Inflammatory macrophage (primary cell): ENCODE measurements at regions not wholly inside any gene's neighbourhood (a gene's known extent, or its start where the extent isn't known, plus 50 kb on each side); places are given as distances from the start of the nearest gene placed in this dataset.

Source experiments
- DNase-seq, 2 donors: peaks; one replicate each; pipeline ENCODE4 v3.0.0-alpha.2; 2020 to 2022

GRCh38 chr5:31097851-31098250 lies 95.6 kb upstream of the CDH6 start:
- DNase-seq = no peak

- no peak for DNase-seq
Observed at GRCh38 chr5:31096238-31096865, 97.1 kb upstream of the CDH6 start.

- DNase-seq = no peak
Observed at GRCh38 chr5:31095796-31096195, 97.7 kb upstream of the CDH6 start.

- DNase-seq = no peak
Observed at GRCh38 chr5:31091501-31091900, 102.0 kb upstream of the CDH6 start.

GRCh38 chr5:31090467-31090866 lies 103.0 kb upstream of the CDH6 start:
- DNase-seq = no peak

- DNase-seq = no peak
Observed at GRCh38 chr5:31086839-31087415, 106.6 kb upstream of the CDH6 start.

GRCh38 chr5:31084871-31085270 lies 108.6 kb upstream of the CDH6 start:
- no peak for DNase-seq

- DNase-seq = no peak
Observed at GRCh38 chr5:31083364-31083763, 110.1 kb upstream of the CDH6 start.

GRCh38 chr5:31079668-31080067 lies 113.8 kb upstream of the CDH6 start:
- no peak for DNase-seq

GRCh38 chr5:31078956-31079355 lies 114.5 kb upstream of the CDH6 start:
- no peak for DNase-seq

- DNase-seq = no peak
Observed at GRCh38 chr5:31075981-31076380, 117.5 kb upstream of the CDH6 start.

GRCh38 chr5:31068287-31068686 lies 125.2 kb upstream of the CDH6 start:
- no peak for DNase-seq

GRCh38 chr5:31066655-31067328 lies 126.7 kb upstream of the CDH6 start:
- DNase-seq = no peak

GRCh38 chr5:31064215-31064614 lies 129.3 kb upstream of the CDH6 start:
- DNase-seq = no peak

- no peak for DNase-seq
Observed at GRCh38 chr5:31062902-31063580, 130.4 kb upstream of the CDH6 start.

GRCh38 chr5:31059889-31060288 lies 133.6 kb upstream of the CDH6 start:
- DNase-seq = no peak

GRCh38 chr5:31054453-31054852 lies 139.0 kb upstream of the CDH6 start:
- no peak for DNase-seq

- no peak for DNase-seq
Observed at GRCh38 chr5:31052937-31053658, 140.4 kb upstream of the CDH6 start.

- DNase-seq = no peak
Observed at GRCh38 chr5:31051316-31051715, 142.2 kb upstream of the CDH6 start.

- DNase-seq = no peak
Observed at GRCh38 chr5:31049936-31050704, 143.4 kb upstream of the CDH6 start.

- DNase-seq = no peak
Observed at GRCh38 chr5:31049461-31049860, 144.0 kb upstream of the CDH6 start.
